Right lung (tissue), 2 donors: ENCODE measurements at regions not wholly inside any gene's neighbourhood (a gene's known extent, or its start where the extent isn't known, plus 50 kb on each side); places are given as distances from the start of the nearest gene placed in this dataset.
"Not testable (repeated sequence)": the region's sequence is repeated elsewhere in the genome, so short reads cannot be mapped to it uniquely, and the experiment has no call there.

Experiments used
- DNase-seq, 2 donors: peaks; one replicate each; pipeline ENCODE4 v3.0.0-alpha.2; 2013

GRCh38 chr6:62889240-62889639 is 322.0 kb upstream of the FKBP1C start:
- no peak for DNase-seq

- no peak for DNase-seq
Observed at GRCh38 chr6:62891065-62891647, 320.1 kb upstream of the FKBP1C start.

GRCh38 chr6:62894114-62894513 is 317.2 kb upstream of the FKBP1C start:
- no peak for DNase-seq

GRCh38 chr6:62903266-62903665 is 308.0 kb upstream of the FKBP1C start:
- no peak for DNase-seq

GRCh38 chr6:62904687-62905086 is 306.6 kb upstream of the FKBP1C start:
- DNase-seq: no peak

GRCh38 chr6:62914530-62914929 is 296.7 kb upstream of the FKBP1C start:
- DNase-seq: no peak

GRCh38 chr6:62923728-62924127 is 287.5 kb upstream of the FKBP1C start:
- no peak for DNase-seq

- no peak for DNase-seq
Observed at GRCh38 chr6:62940848-62941247, 270.4 kb upstream of the FKBP1C start.

GRCh38 chr6:62942000-62942399 is 269.3 kb upstream of the FKBP1C start:
- no peak for DNase-seq

GRCh38 chr6:62968834-62969233 is 242.4 kb upstream of the FKBP1C start:
- no peak for DNase-seq

GRCh38 chr6:62971976-62972658 is 239.2 kb upstream of the FKBP1C start:
- DNase-seq: no peak

GRCh38 chr6:62974452-62974851 is 236.8 kb upstream of the FKBP1C start:
- no peak for DNase-seq

GRCh38 chr6:62976566-62976965 is 234.7 kb upstream of the FKBP1C start:
- no peak for DNase-seq

GRCh38 chr6:62978920-62979319 is 232.3 kb upstream of the FKBP1C start:
- DNase-seq: no peak

GRCh38 chr6:62980093-62980492 is 231.2 kb upstream of the FKBP1C start:
- no peak for DNase-seq

- DNase-seq: no peak
Observed at GRCh38 chr6:62980724-62981123, 230.5 kb upstream of the FKBP1C start.

- no peak for DNase-seq
Observed at GRCh38 chr6:62982951-62983350, 228.3 kb upstream of the FKBP1C start.

- DNase-seq: not testable (repeated sequence)
Observed at GRCh38 chr6:62991696-62992095, 219.6 kb upstream of the FKBP1C start.

GRCh38 chr6:62993951-62994350 is 217.3 kb upstream of the FKBP1C start:
- no peak for DNase-seq

GRCh38 chr6:62998022-62998421 is 213.2 kb upstream of the FKBP1C start:
- no peak for DNase-seq

GRCh38 chr6:62999242-62999641 is 212.0 kb upstream of the FKBP1C start:
- DNase-seq: not testable (repeated sequence)

GRCh38 chr6:62999796-63000195 is 211.5 kb upstream of the FKBP1C start:
- DNase-seq: no peak

GRCh38 chr6:63006018-63006417 is 205.3 kb upstream of the FKBP1C start:
- DNase-seq: not testable (repeated sequence)

GRCh38 chr6:63010962-63011361 is 200.3 kb upstream of the FKBP1C start:
- DNase-seq: not testable (repeated sequence)
